GM19238 (cell line): ENCODE measurements at regions not wholly inside any gene's neighbourhood (a gene's known extent, or its start where the extent isn't known, plus 50 kb on each side); places are given as distances from the start of the nearest gene placed in this dataset.

ENCODE experiments used
- DNase-seq: peaks from one replicate; pipeline ENCODE4 v3.0.0; 2011; ENCODE audit warnings: low spot score; ENCODE audit not compliant: insufficient read length

GRCh38 chr2:64937687-64938491, 51.3 kb upstream of the SLC1A4 start:
- no peak for DNase-seq

- DNase-seq: no peak
These were observed 50.5 kb upstream of the SLC1A4 start for GRCh38 chr2:64938607-64939285.

GRCh38 chr2:64939332-64939917, 49.8 kb upstream of the SLC1A4 start:
- DNase-seq: peak; percentile 53
